ENCODE measurements at regions not wholly inside any gene's neighbourhood (a gene's known extent, or its start where the extent isn't known, plus 50 kb on each side); places are given as distances from the start of the nearest gene placed in this dataset.
"Not testable (repeated sequence)": the region's sequence is repeated elsewhere in the genome, so short reads cannot be mapped to it uniquely, and the experiment has no call there.

- no peak for DNase-seq (ENCODE audit: low spot score)
Observed at GRCh38 chr3:81186412-81186811, 575.0 kb downstream of the GBE1 start.

GRCh38 chr3:81182086-81182875, 579.2 kb downstream of the GBE1 start:
- peak; percentile 1 for DNase-seq (ENCODE audit: low spot score)

- peak; percentile 20 for DNase-seq (ENCODE audit: low spot score)
Observed at GRCh38 chr3:81173514-81173913, 587.9 kb downstream of the GBE1 start.

GRCh38 chr3:81170298-81170697, 591.1 kb downstream of the GBE1 start:
- no peak for DNase-seq (ENCODE audit: low spot score)

- no peak for DNase-seq (ENCODE audit: low spot score)
Observed at GRCh38 chr3:81164806-81165205, 596.6 kb downstream of the GBE1 start.

GRCh38 chr3:81161851-81162250, 599.6 kb downstream of the GBE1 start:
- DNase-seq (ENCODE audit: low spot score), result no peak

GRCh38 chr3:81161100-81161499, 600.3 kb downstream of the GBE1 start:
- no peak for DNase-seq (ENCODE audit: low spot score)

GRCh38 chr3:81154611-81155143, 606.8 kb downstream of the GBE1 start:
- no peak for DNase-seq (ENCODE audit: low spot score)

- no peak for DNase-seq (ENCODE audit: low spot score)
Observed at GRCh38 chr3:81152156-81152555, 609.3 kb downstream of the GBE1 start.

GRCh38 chr3:81132995-81133394, 628.5 kb downstream of the GBE1 start:
- DNase-seq (ENCODE audit: low spot score), result no peak

GRCh38 chr3:81105789-81106488, 655.5 kb downstream of the GBE1 start:
- no peak for DNase-seq (ENCODE audit: low spot score)

- no peak for DNase-seq (ENCODE audit: low spot score)
Observed at GRCh38 chr3:81105206-81105605, 656.2 kb downstream of the GBE1 start.

- DNase-seq (ENCODE audit: low spot score), result no peak
Observed at GRCh38 chr3:81097889-81098288, 663.6 kb downstream of the GBE1 start.

- no peak for DNase-seq (ENCODE audit: low spot score)
Observed at GRCh38 chr3:81095956-81096355, 665.5 kb downstream of the GBE1 start.

- DNase-seq (ENCODE audit: low spot score), result no peak
Observed at GRCh38 chr3:81094986-81095385, 666.5 kb downstream of the GBE1 start.

GRCh38 chr3:81087607-81088006, 673.8 kb downstream of the GBE1 start:
- no peak for DNase-seq (ENCODE audit: low spot score)

- no peak for DNase-seq (ENCODE audit: low spot score)
Observed at GRCh38 chr3:81086348-81086747, 675.1 kb downstream of the GBE1 start.

- DNase-seq (ENCODE audit: low spot score), result no peak
Observed at GRCh38 chr3:81080608-81081007, 680.8 kb downstream of the GBE1 start.

GRCh38 chr3:81072591-81072990, 688.9 kb downstream of the GBE1 start:
- DNase-seq (ENCODE audit: low spot score), result no peak

GRCh38 chr3:81068546-81068945, 692.9 kb downstream of the GBE1 start:
- DNase-seq (ENCODE audit: low spot score), result no peak

GRCh38 chr3:81063896-81064295, 697.5 kb downstream of the GBE1 start:
- no peak for DNase-seq (ENCODE audit: low spot score)

GRCh38 chr3:81051133-81051532, 710.3 kb downstream of the GBE1 start:
- not testable (repeated sequence) for DNase-seq (ENCODE audit: low spot score)

- DNase-seq (ENCODE audit: low spot score), result no peak
Observed at GRCh38 chr3:81048058-81048665, 713.3 kb downstream of the GBE1 start.

All from NAMALWA (cell line).